Mesenchymal stem cell (in vitro differentiated cells and primary cell): ENCODE measurements at regions not wholly inside any gene's neighbourhood (a gene's known extent, or its start where the extent isn't known, plus 50 kb on each side); places are given as distances from the start of the nearest gene placed in this dataset.

ENCODE experiments used
- DNase-seq: peaks from one replicate; pipeline ENCODE4 v3.0.0-alpha.2; 2013
- H2AFZ ChIP-seq: one replicate; pipeline ENCODE4 v1.6.1; 2013; ENCODE audit warnings: low read depth, mild to moderate bottlenecking, control low read depth, inconsistent platforms, low read length, moderate library complexity
- H2AK5ac ChIP-seq: 2 replicates; pipeline ENCODE4 v1.6.1; 2013; ENCODE audit warnings: low read length, moderate library complexity, mild to moderate bottlenecking, inconsistent platforms; ENCODE audit not compliant: severe bottlenecking
- H2BK120ac ChIP-seq: one replicate; pipeline ENCODE4 v1.6.1; 2013; ENCODE audit warnings: low read depth, mild to moderate bottlenecking, inconsistent platforms, low read length, moderate library complexity
- H2BK12ac ChIP-seq, 2 experiments: one replicate each; pipeline ENCODE4 v1.6.1; 2013; ENCODE audit warnings: inconsistent platforms in 2 of 2, low read length in 2 of 2, mild to moderate bottlenecking in 2 of 2, moderate library complexity in 2 of 2, control low read depth in 1 of 2
- H2BK15ac ChIP-seq: one replicate; pipeline ENCODE4 v1.6.1; 2013; ENCODE audit warnings: mild to moderate bottlenecking, low read depth, inconsistent platforms; ENCODE audit not compliant: poor library complexity, severe bottlenecking
- H2BK5ac ChIP-seq: 2 replicates; pipeline ENCODE4 v1.6.1; 2013; ENCODE audit warnings: low read depth, mild to moderate bottlenecking, low read length, control low read depth, inconsistent platforms; ENCODE audit not compliant: poor library complexity, severe bottlenecking
- H3K14ac ChIP-seq, 2 experiments: one replicate each; pipeline ENCODE4 v1.6.1; 2013; ENCODE audit warnings: inconsistent platforms in 2 of 2, low read length in 2 of 2, control low read depth in 1 of 2, mild to moderate bottlenecking in 1 of 2, moderate library complexity in 1 of 2
- H3K18ac ChIP-seq, 2 experiments: one replicate each; pipeline ENCODE4 v1.6.1; 2013; ENCODE audit warnings: inconsistent platforms in 2 of 2, low read length in 2 of 2, control low read depth in 1 of 2, low read depth in 1 of 2, mild to moderate bottlenecking in 1 of 2
- H3K23ac ChIP-seq, 2 experiments: one replicate each; pipeline ENCODE4 v1.6.1; 2013; ENCODE audit warnings: inconsistent platforms in 2 of 2, low read length in 2 of 2, mild to moderate bottlenecking in 2 of 2, moderate library complexity in 2 of 2, control low read depth in 1 of 2
- H3K27ac ChIP-seq: 2 replicates; pipeline ENCODE4 v1.5.1; 2013; ENCODE audit warnings: mild to moderate bottlenecking, moderate library complexity, low read length, control low read depth, inconsistent platforms; ENCODE audit not compliant: poor library complexity, severe bottlenecking
- H3K27me3 ChIP-seq, 2 experiments: 2 replicates each; pipeline versions ENCODE4 v1.6.1 to v1.7.0; 2013; ENCODE audit warnings: low read length in 2 of 2, mild to moderate bottlenecking in 2 of 2, moderate library complexity in 2 of 2, control low read depth in 1 of 2, inconsistent platforms in 1 of 2; ENCODE audit not compliant: control insufficient read depth in 1 of 2, insufficient read depth in 1 of 2
- H3K36me3 ChIP-seq, 2 experiments: 2 replicates each; pipeline versions ENCODE4 v1.6.1 to v1.7.0; 2013; ENCODE audit warnings: low read length in 2 of 2, control low read depth in 1 of 2, inconsistent platforms in 1 of 2, low read depth in 1 of 2, mild to moderate bottlenecking in 1 of 2; ENCODE audit not compliant: insufficient read depth in 2 of 2, control insufficient read depth in 1 of 2
- H3K4ac ChIP-seq, 2 experiments: one replicate each; pipeline ENCODE4 v1.6.1; 2013; ENCODE audit warnings: inconsistent platforms in 2 of 2, low read length in 2 of 2, mild to moderate bottlenecking in 2 of 2, moderate library complexity in 2 of 2, control low read depth in 1 of 2, low read depth in 1 of 2
- H3K4me1 ChIP-seq: 2 replicates; pipeline ENCODE4 v1.6.1; 2013; ENCODE audit warnings: low read depth, low read length, control low read depth; ENCODE audit not compliant: control insufficient read depth, insufficient read depth
- H3K4me2 ChIP-seq: 2 replicates; pipeline ENCODE4 v1.6.1; 2013; ENCODE audit warnings: low read length, mild to moderate bottlenecking, inconsistent platforms; ENCODE audit not compliant: poor library complexity, severe bottlenecking
- H3K4me3 ChIP-seq, 2 experiments: 2 replicates each; pipeline versions ENCODE4 v1.5.1 to v1.7.0; 2013; ENCODE audit warnings: low read length in 2 of 2, mild to moderate bottlenecking in 2 of 2, control low read depth in 1 of 2, low read depth in 1 of 2; ENCODE audit not compliant: insufficient read depth in 1 of 2
- H3K79me1 ChIP-seq: replicated peaks from 2 replicates; pipeline ENCODE4 v1.6.1; 2013; ENCODE audit warnings: mild to moderate bottlenecking, control low read depth, low read length, inconsistent platforms; ENCODE audit not compliant: poor library complexity, severe bottlenecking
- H3K9ac ChIP-seq: 2 replicates; pipeline ENCODE4 v1.7.0; 2013; ENCODE audit warnings: mild to moderate bottlenecking, low read length, moderate library complexity
- H3K9me3 ChIP-seq: 2 replicates; pipeline ENCODE4 v1.7.0; 2013; ENCODE audit warnings: mild to moderate bottlenecking, low read length; ENCODE audit not compliant: control insufficient read depth
- H4K8ac ChIP-seq: one replicate; pipeline ENCODE4 v1.6.1; 2013; ENCODE audit warnings: inconsistent platforms, mild to moderate bottlenecking, low read length, moderate library complexity
- H4K91ac ChIP-seq: one replicate; pipeline ENCODE4 v1.6.1; 2013; ENCODE audit warnings: mild to moderate bottlenecking, low read length, inconsistent platforms
- WGBS: methylation state at CpG from one replicate; pipeline ENCODE4 v1.1.7; 2013; ENCODE audit warnings: mixed read lengths; 5-methylcytosine and 5-hydroxymethylcytosine counted together

DNA sequence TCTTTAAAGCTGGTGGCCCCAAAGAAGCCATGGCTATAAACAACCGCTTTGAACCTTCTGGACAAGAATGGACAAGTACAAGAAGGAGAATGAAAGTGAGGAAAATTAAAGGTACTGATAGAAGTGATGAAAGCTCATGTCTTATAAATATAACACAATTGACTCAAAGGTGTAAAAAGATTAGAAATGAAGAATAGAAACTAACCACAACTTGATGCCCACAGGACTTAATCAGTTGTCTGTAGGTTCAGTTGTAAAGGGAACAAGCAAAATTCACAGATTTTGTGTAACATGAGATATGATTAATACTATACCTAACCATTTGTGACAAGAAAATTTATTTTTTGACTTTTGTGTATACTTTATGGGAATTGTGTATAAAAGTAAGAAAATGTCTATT is 135.7 kb downstream of the NUP35 start:
- Histone ChIP-seq H3K9me3 (no peaks in the 10 kb centered on the region), H3K14ac (no peak overlapping the region), H3K4me3 (no peak overlapping the region), H4K8ac (no peak overlapping the region), H3K18ac (no peak overlapping the region), H3K4ac (no peak overlapping the region), H3K27ac (no peak overlapping the region), H3K36me3 (no peaks in the 10 kb centered on the region), H2BK120ac (no peak overlapping the region), H3K4me1 (no peaks in the 10 kb centered on the region), H2AFZ (no peak overlapping the region), H3K9ac (no peak overlapping the region), H4K91ac (no peak overlapping the region), H2BK15ac (no peak overlapping the region), H3K23ac (no peak overlapping the region), H2BK12ac (no peak overlapping the region), H2BK5ac (no peak overlapping the region), H3K4me2 (no peak overlapping the region), H2AK5ac (no peak overlapping the region), H3K27me3 (no peaks in the 10 kb centered on the region), H3K79me1 (no peaks in the 10 kb centered on the region)
- WGBS: 100% methylated on average over 1 of the region's 1 CpG
- DNase-seq: no peak

DNA sequence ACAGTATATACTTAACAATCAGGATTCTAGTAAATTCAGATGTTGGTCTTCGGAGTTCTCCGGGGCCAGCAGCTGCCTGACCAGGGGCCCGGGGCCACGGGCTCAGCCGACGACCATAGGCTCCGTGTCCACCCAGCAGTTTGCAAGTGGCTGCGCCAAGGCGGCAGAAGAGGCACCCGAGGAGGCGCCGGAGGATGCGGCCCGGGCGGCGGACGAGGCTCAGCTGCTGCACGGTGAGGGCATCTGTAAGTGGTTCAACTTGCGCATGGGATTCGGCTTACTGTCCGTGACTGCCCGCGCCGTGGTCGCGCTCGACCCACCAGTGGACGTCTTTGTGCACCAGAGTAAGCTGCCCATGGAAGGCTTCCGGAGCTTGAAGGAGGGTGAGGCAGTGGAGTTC is 136.3 kb downstream of the NUP35 start:
- no peak overlapping the region for H2BK15ac ChIP-seq
- H3K18ac ChIP-seq: no peak overlapping the region
- H2BK12ac ChIP-seq: no peak overlapping the region
- no peaks in the 10 kb centered on the region for H3K4me1 ChIP-seq
- no peak overlapping the region for H2BK120ac ChIP-seq
- WGBS: 96% methylated on average over 29 of the region's 29 CpGs
- H3K4me2 ChIP-seq: no peak overlapping the region
- no peak overlapping the region for H3K23ac ChIP-seq
- H3K27me3 ChIP-seq: no peaks in the 10 kb centered on the region
- H4K8ac ChIP-seq: no peak overlapping the region
- DNase-seq: no peak
- no peak overlapping the region for H2BK5ac ChIP-seq
- H3K4me3 ChIP-seq: no peak overlapping the region
- no peak overlapping the region for H2AK5ac ChIP-seq
- no peak overlapping the region for H3K14ac ChIP-seq
- H3K27ac ChIP-seq: no peak overlapping the region
- no peak overlapping the region for H2AFZ ChIP-seq
- no peak overlapping the region for H3K4ac ChIP-seq
- no peak overlapping the region for H3K9ac ChIP-seq
- no peak overlapping the region for H4K91ac ChIP-seq
- H3K36me3 ChIP-seq: no peaks in the 10 kb centered on the region
- no peaks in the 10 kb centered on the region for H3K79me1 ChIP-seq
- no peaks in the 10 kb centered on the region for H3K9me3 ChIP-seq

DNA sequence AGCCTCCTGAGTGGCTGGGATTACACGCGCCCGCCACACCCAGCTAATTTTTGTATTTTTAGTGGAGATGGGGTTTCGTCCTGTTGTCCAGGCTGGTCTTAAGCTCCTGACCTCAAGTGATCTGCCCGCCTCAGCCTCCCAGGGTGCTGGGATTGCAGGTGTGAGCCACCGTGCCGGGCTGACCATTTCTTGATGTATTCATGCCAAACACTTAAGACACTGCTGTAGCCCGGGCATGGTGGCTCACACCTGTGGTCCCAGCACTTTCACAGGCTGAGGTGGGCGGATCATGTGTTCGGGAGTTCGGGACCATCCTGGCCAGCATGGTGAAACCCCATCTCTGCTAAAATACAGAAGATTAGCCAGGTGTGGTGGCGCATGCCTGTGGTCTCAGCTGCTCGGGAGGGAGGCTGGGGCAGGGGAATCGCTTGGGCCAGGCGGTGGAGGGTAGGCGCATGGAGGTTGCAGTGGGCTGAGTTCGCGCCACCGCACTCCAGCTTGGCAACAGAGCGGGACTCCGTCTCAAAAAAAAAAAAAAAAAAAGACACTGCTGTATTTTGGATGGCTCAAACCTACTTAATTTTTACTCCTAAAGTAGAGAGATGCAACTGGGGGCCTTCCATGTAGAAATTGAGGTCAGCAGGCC is 140.8 kb downstream of the NUP35 start:
- Histone ChIP-seq H3K14ac (no peak overlapping the region), H3K4ac (no peak overlapping the region), H2AK5ac (no peak overlapping the region), H3K4me1 (no peaks in the 10 kb centered on the region), H2BK5ac (no peak overlapping the region), H3K9ac (no peak overlapping the region), H3K36me3 (no peaks in the 10 kb centered on the region), H4K91ac (no peak overlapping the region), H3K4me2 (no peak overlapping the region), H3K27me3 (no peaks in the 10 kb centered on the region), H3K9me3 (peaks cover 6% of the 10 kb centered on the region), H3K79me1 (no peaks in the 10 kb centered on the region), H4K8ac (no peak overlapping the region), H3K4me3 (no peak overlapping the region), H2BK120ac (no peak overlapping the region), H2AFZ (no peak overlapping the region), H2BK12ac (no peak overlapping the region), H3K27ac (no peak overlapping the region), H3K23ac (no peak overlapping the region), H3K18ac (no peak overlapping the region), H2BK15ac (no peak overlapping the region)
- no peak for DNase-seq
- WGBS: 97% methylated on average over 15 of the region's 21 CpGs

DNA sequence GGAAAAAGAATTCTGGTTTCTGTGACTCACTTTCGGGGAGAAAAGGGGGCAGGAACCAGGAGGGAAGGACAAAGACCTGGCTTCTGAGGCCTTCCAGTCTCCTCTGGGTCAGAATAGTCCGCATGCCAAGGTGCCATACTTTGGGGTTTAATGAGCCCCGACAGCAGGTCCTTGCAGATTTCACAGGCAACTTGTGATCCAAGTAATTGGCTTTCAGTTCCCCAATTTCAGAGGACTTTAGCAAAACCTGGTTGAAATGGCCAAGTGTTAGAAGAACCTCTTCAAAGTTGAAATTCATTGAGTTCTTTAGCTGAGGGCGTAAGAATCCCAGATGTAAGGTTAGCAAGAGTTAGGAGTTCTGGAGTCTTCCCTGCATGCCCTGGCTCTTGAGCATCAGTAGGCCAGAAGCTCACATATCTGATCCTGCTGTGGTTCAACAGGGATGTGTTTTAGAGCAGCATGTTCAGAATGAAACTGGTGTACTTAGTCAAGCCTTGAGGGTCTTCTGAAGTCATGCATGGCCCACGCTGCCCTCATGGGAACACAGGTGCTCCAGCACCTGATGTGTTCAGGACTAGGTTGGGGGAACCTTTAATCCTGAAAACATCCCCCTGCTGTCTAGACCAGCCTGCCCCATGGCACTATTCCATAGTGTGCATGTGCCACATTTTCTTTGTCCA is 143.0 kb downstream of the NUP35 start:
- 77% methylated on average over 5 of the region's 5 CpGs for WGBS
- H3K27me3 ChIP-seq: no peaks in the 10 kb centered on the region
- H2BK15ac ChIP-seq: no peak overlapping the region
- H3K4ac ChIP-seq: no peak overlapping the region
- H2BK120ac ChIP-seq: no peak overlapping the region
- no peak overlapping the region for H4K91ac ChIP-seq
- H4K8ac ChIP-seq: no peak overlapping the region
- no peaks in the 10 kb centered on the region for H3K4me1 ChIP-seq
- H2AK5ac ChIP-seq: no peak overlapping the region
- no peak overlapping the region for H3K14ac ChIP-seq
- H3K9me3 ChIP-seq: peaks cover 6% of the 10 kb centered on the region
- no peaks in the 10 kb centered on the region for H3K36me3 ChIP-seq
- no peak overlapping the region for H3K18ac ChIP-seq
- H2BK5ac ChIP-seq: no peak overlapping the region
- no peak overlapping the region for H3K23ac ChIP-seq
- no peak overlapping the region for H3K9ac ChIP-seq
- DNase-seq: no peak
- H3K79me1 ChIP-seq: no peaks in the 10 kb centered on the region
- no peak overlapping the region for H3K27ac ChIP-seq
- H3K4me3 ChIP-seq: no peak overlapping the region
- H2AFZ ChIP-seq: no peak overlapping the region
- no peak overlapping the region for H3K4me2 ChIP-seq
- no peak overlapping the region for H2BK12ac ChIP-seq
